ENCODE measurements at regions not wholly inside any gene's neighbourhood (a gene's known extent, or its start where the extent isn't known, plus 50 kb on each side); places are given as distances from the start of the nearest gene placed in this dataset.

- DNase-seq: no peak
- 78 to 86% (median 82%) methylated on average over 3 of the region's 3 CpGs for WGBS, 5 donors
- intact Hi-C loops (cut with DNase I; ENCODE audit: low total_unique reads): no loop called here
- Histone ChIP-seq H3K36me3 (no peaks in the 10 kb centered on the region), H3K4me1 (peaks cover 0 to 5% (median 2%) of the 10 kb centered on the region in 6 donors), H3K4me3 (no peak overlapping the region), H3K27ac (no peak overlapping the region), H3K9me3 (no peaks in the 10 kb centered on the region), H3K27me3 (replicated peaks in 1 of 7) (no peaks in the 10 kb centered on the region)
- TF ChIP-seq POLR2A (IDR thresholded peaks at IDR 0.05) (no peak), POLR2AphosphoS5 (IDR thresholded peaks at IDR 0.05) (peak in 1 of 3 donors; percentile 45)
Observed at GRCh38 chr5:38757451-38758245, 88.2 kb upstream of the OSMR start.

GRCh38 chr5:38758774-38759600 is 86.8 kb upstream of the OSMR start:
- intact Hi-C loops (cut with DNase I; ENCODE audit: low total_unique reads): no loop called here
- 48 to 60% (median 55%) methylated on average over 10 of the region's 10 CpGs for WGBS, 5 donors

GRCh38 chr5:38764937-38765391 is 80.8 kb upstream of the OSMR start:
- WGBS, 5 donors: 71 to 82% (median 76%) methylated on average over 4 of the region's 4 CpGs
- peaks cover 3 to 15% (median 12%) of the 10 kb centered on the region in 8 donors for H3K9me3 ChIP-seq
- H3K36me3 ChIP-seq: no peaks in the 10 kb centered on the region
- no peak for TF ChIP-seq POLR2AphosphoS5 (IDR thresholded peaks at IDR 0.05)
- intact Hi-C loops (cut with DNase I; ENCODE audit: low total_unique reads): no loop called here
- peaks cover 0 to 9% (median 0%) of the 10 kb centered on the region in 6 donors for H3K4me1 ChIP-seq
- H3K4me3 ChIP-seq: no peak overlapping the region
- H3K27me3 ChIP-seq (replicated peaks in 1 of 7): no peaks in the 10 kb centered on the region
- H3K27ac ChIP-seq: no peak overlapping the region
- DNase-seq: no peak

More at GRCh38 chr5:38758774-38759600, 86.8 kb upstream of the OSMR start:
- no peak overlapping the region for H3K27ac ChIP-seq
- H3K4me1 ChIP-seq: peaks cover 0 to 4% (median 0%) of the 10 kb centered on the region in 6 donors
- H3K9me3 ChIP-seq: no peaks in the 10 kb centered on the region
- no peak for DNase-seq
- H3K4me3 ChIP-seq: no peak overlapping the region
- H3K36me3 ChIP-seq: no peaks in the 10 kb centered on the region
- TF ChIP-seq POLR2AphosphoS5 (IDR thresholded peaks at IDR 0.05) (no peak), POLR2A (IDR thresholded peaks at IDR 0.05) (no peak), CTCF (IDR thresholded peaks at IDR 0.05 in 8 of 11, conservative IDR thresholded peaks at IDR 0.05 in 3 of 11) (no peak)
- H3K27me3 ChIP-seq (replicated peaks in 1 of 7): no peaks in the 10 kb centered on the region

GRCh38 chr5:38765399-38765861 is 80.4 kb upstream of the OSMR start:
- Histone ChIP-seq H3K36me3 (no peaks in the 10 kb centered on the region), H3K27me3 (replicated peaks in 1 of 7) (no peaks in the 10 kb centered on the region), H3K4me1 (peaks cover 0 to 9% (median 0%) of the 10 kb centered on the region in 6 donors), H3K9me3 (peaks cover 3 to 15% (median 12%) of the 10 kb centered on the region in 8 donors), H3K27ac (no peak overlapping the region), H3K4me3 (no peak overlapping the region)
- 63 to 82% (median 76%) methylated on average over 5 of the region's 5 CpGs for whole genome bisulfite sequencing, 5 donors
- intact Hi-C loops (cut with DNase I; ENCODE audit: low total_unique reads): no loop called here
- no peak for TF ChIP-seq CTCF (IDR thresholded peaks at IDR 0.05 in 8 of 11, conservative IDR thresholded peaks at IDR 0.05 in 3 of 11)
- no peak for TF ChIP-seq POLR2A (IDR thresholded peaks at IDR 0.05)
- TF ChIP-seq POLR2AphosphoS5 (IDR thresholded peaks at IDR 0.05): no peak
- no peak for DNase-seq

All from spleen (tissue), 11 donors.